Activated CD4-positive, alpha-beta T cell treated with anti-CD3 and anti-CD28 coated beads, Interleukin-2, amount 10 ng/mL, durations not matched to agents 7 days and 5 days (primary cell): ENCODE measurements at regions not wholly inside any gene's neighbourhood (a gene's known extent, or its start where the extent isn't known, plus 50 kb on each side); places are given as distances from the start of the nearest gene placed in this dataset.

Experiments used
- CTCF ChIA-PET: fragments of 350-600 bp; sonication (Branson Sonifier 250); formaldehyde crosslinking; loops from one replicate; lab custom pipeline; 2021; ENCODE audit warnings: antibody characterized with exemption; lab: Charles Lee
- POLR2A ChIA-PET: fragments of 350-600 bp; sonication (Branson Sonifier 250); formaldehyde crosslinking; loops from one replicate; lab custom pipeline; 2021; ENCODE audit warnings: antibody characterized with exemption; lab: Charles Lee
- DNase-seq: peaks from one replicate; pipeline ENCODE4 v3.0.0-alpha.2; 2020
- H3K27ac Mint-ChIP-seq: one replicate; pipeline ENCODE4 v1.8.0; 2021; ENCODE audit warnings: mild to moderate bottlenecking, moderate library complexity, mixed read lengths
- H3K27me3 Mint-ChIP-seq: one replicate; pipeline ENCODE4 v1.8.0; 2021; ENCODE audit warnings: mixed read lengths
- H3K36me3 Mint-ChIP-seq: one replicate; pipeline ENCODE4 v1.8.0; 2021; ENCODE audit warnings: low read depth, mixed read lengths
- H3K4me1 Mint-ChIP-seq: one replicate; pipeline ENCODE4 v1.8.0; 2021; ENCODE audit warnings: mixed read lengths
- H3K4me3 Mint-ChIP-seq: one replicate; pipeline ENCODE4 v1.8.0; 2021; ENCODE audit warnings: mild to moderate bottlenecking, moderate library complexity, mixed read lengths
- H3K9me3 Mint-ChIP-seq: one replicate; pipeline ENCODE4 v1.8.0; 2021; ENCODE audit warnings: mixed read lengths

- H3K4me3 Mint-ChIP-seq, result no peak overlapping the region
- H3K9me3 Mint-ChIP-seq, result peaks cover 9% of the 10 kb centered on the region
- H3K36me3 Mint-ChIP-seq, result no peaks in the 10 kb centered on the region
- no peak overlapping the region for H3K27ac Mint-ChIP-seq
- ChIA-PET CTCF (no interaction called here), POLR2A (no interaction called here)
- no peaks in the 10 kb centered on the region for H3K4me1 Mint-ChIP-seq
- DNase-seq, result no peak
- no peaks in the 10 kb centered on the region for H3K27me3 Mint-ChIP-seq
Measured at GRCh38 chr2:51151490-51152140, 119.7 kb upstream of the NRXN1 start.

GRCh38 chr2:51149725-51150124 is 117.8 kb upstream of the NRXN1 start:
- no peaks in the 10 kb centered on the region for H3K36me3 Mint-ChIP-seq
- CTCF ChIA-PET, result no interaction called here
- no peaks in the 10 kb centered on the region for H3K4me1 Mint-ChIP-seq
- H3K27me3 Mint-ChIP-seq, result no peaks in the 10 kb centered on the region
- no peak for DNase-seq
- H3K4me3 Mint-ChIP-seq, result no peak overlapping the region
- peaks cover 9% of the 10 kb centered on the region for H3K9me3 Mint-ChIP-seq
- no peak overlapping the region for H3K27ac Mint-ChIP-seq
- POLR2A ChIA-PET, result no interaction called here

GRCh38 chr2:51145761-51146160 is 113.8 kb upstream of the NRXN1 start:
- H3K9me3 Mint-ChIP-seq, result peaks cover 4% of the 10 kb centered on the region
- ChIA-PET CTCF (no interaction called here), POLR2A (no interaction called here)
- no peaks in the 10 kb centered on the region for H3K4me1 Mint-ChIP-seq
- no peak overlapping the region for H3K4me3 Mint-ChIP-seq
- no peaks in the 10 kb centered on the region for H3K27me3 Mint-ChIP-seq
- no peaks in the 10 kb centered on the region for H3K36me3 Mint-ChIP-seq
- H3K27ac Mint-ChIP-seq, result no peak overlapping the region
- DNase-seq, result no peak

GRCh38 chr2:51120754-51121280 is 88.9 kb upstream of the NRXN1 start:
- ChIA-PET CTCF (no interaction called here), POLR2A (no interaction called here)
- no peak for DNase-seq
- Mint-ChIP-seq H3K9me3 (peaks cover 7% of the 10 kb centered on the region), H3K27ac (no peak overlapping the region), H3K36me3 (no peaks in the 10 kb centered on the region), H3K27me3 (no peaks in the 10 kb centered on the region), H3K4me1 (no peaks in the 10 kb centered on the region), H3K4me3 (no peak overlapping the region)

- Mint-ChIP-seq H3K27ac (no peak overlapping the region), H3K27me3 (no peaks in the 10 kb centered on the region), H3K4me1 (no peaks in the 10 kb centered on the region), H3K36me3 (no peaks in the 10 kb centered on the region), H3K9me3 (no peaks in the 10 kb centered on the region), H3K4me3 (no peak overlapping the region)
- CTCF ChIA-PET, result no interaction called here
- DNase-seq, result no peak
- POLR2A ChIA-PET, result no interaction called here
Measured at GRCh38 chr2:51111532-51111931, 79.6 kb upstream of the NRXN1 start.

- H3K4me1 Mint-ChIP-seq, result no peaks in the 10 kb centered on the region
- H3K9me3 Mint-ChIP-seq, result no peaks in the 10 kb centered on the region
- POLR2A ChIA-PET, result no interaction called here
- H3K4me3 Mint-ChIP-seq, result no peak overlapping the region
- CTCF ChIA-PET, result no interaction called here
- no peaks in the 10 kb centered on the region for H3K27me3 Mint-ChIP-seq
- H3K36me3 Mint-ChIP-seq, result no peaks in the 10 kb centered on the region
- H3K27ac Mint-ChIP-seq, result no peak overlapping the region
- DNase-seq, result no peak
Measured at GRCh38 chr2:51108794-51109193, 76.9 kb upstream of the NRXN1 start.

- POLR2A ChIA-PET, result no interaction called here
- CTCF ChIA-PET, result no interaction called here
- H3K4me3 Mint-ChIP-seq, result no peak overlapping the region
- H3K27ac Mint-ChIP-seq, result no peak overlapping the region
- H3K9me3 Mint-ChIP-seq, result no peaks in the 10 kb centered on the region
- H3K4me1 Mint-ChIP-seq, result no peaks in the 10 kb centered on the region
- H3K27me3 Mint-ChIP-seq, result no peaks in the 10 kb centered on the region
- no peak for DNase-seq
- no peaks in the 10 kb centered on the region for H3K36me3 Mint-ChIP-seq
Measured at GRCh38 chr2:51107841-51108240, 75.9 kb upstream of the NRXN1 start.

- DNase-seq, result no peak
- H3K9me3 Mint-ChIP-seq, result no peaks in the 10 kb centered on the region
- ChIA-PET POLR2A (no interaction called here), CTCF (no interaction called here)
- no peaks in the 10 kb centered on the region for H3K4me1 Mint-ChIP-seq
- no peak overlapping the region for H3K27ac Mint-ChIP-seq
- H3K27me3 Mint-ChIP-seq, result no peaks in the 10 kb centered on the region
- H3K4me3 Mint-ChIP-seq, result no peak overlapping the region
- H3K36me3 Mint-ChIP-seq, result no peaks in the 10 kb centered on the region
Measured at GRCh38 chr2:51105811-51106210, 73.9 kb upstream of the NRXN1 start.

GRCh38 chr2:51103205-51103604 is 71.3 kb upstream of the NRXN1 start:
- H3K4me3 Mint-ChIP-seq, result no peak overlapping the region
- no peaks in the 10 kb centered on the region for H3K27me3 Mint-ChIP-seq
- H3K27ac Mint-ChIP-seq, result no peak overlapping the region
- ChIA-PET CTCF (no interaction called here), POLR2A (no interaction called here)
- no peaks in the 10 kb centered on the region for H3K4me1 Mint-ChIP-seq
- no peaks in the 10 kb centered on the region for H3K9me3 Mint-ChIP-seq
- no peaks in the 10 kb centered on the region for H3K36me3 Mint-ChIP-seq
- DNase-seq, result no peak

- no peak overlapping the region for H3K27ac Mint-ChIP-seq
- no peaks in the 10 kb centered on the region for H3K36me3 Mint-ChIP-seq
- CTCF ChIA-PET, result no interaction called here
- H3K4me3 Mint-ChIP-seq, result no peak overlapping the region
- H3K27me3 Mint-ChIP-seq, result no peaks in the 10 kb centered on the region
- H3K4me1 Mint-ChIP-seq, result no peaks in the 10 kb centered on the region
- no peaks in the 10 kb centered on the region for H3K9me3 Mint-ChIP-seq
- POLR2A ChIA-PET, result no interaction called here
- DNase-seq, result no peak
Measured at GRCh38 chr2:51093016-51093415, 61.1 kb upstream of the NRXN1 start.

GRCh38 chr2:51085420-51086068 is 53.6 kb upstream of the NRXN1 start:
- Mint-ChIP-seq H3K27me3 (no peaks in the 10 kb centered on the region), H3K36me3 (no peaks in the 10 kb centered on the region), H3K27ac (no peak overlapping the region), H3K4me3 (no peak overlapping the region), H3K9me3 (peaks cover 2% of the 10 kb centered on the region), H3K4me1 (no peaks in the 10 kb centered on the region)
- CTCF ChIA-PET, result no interaction called here
- no peak for DNase-seq
- POLR2A ChIA-PET, result no interaction called here

- Mint-ChIP-seq H3K27ac (no peak overlapping the region), H3K36me3 (no peaks in the 10 kb centered on the region), H3K27me3 (no peaks in the 10 kb centered on the region), H3K4me1 (no peaks in the 10 kb centered on the region), H3K4me3 (no peak overlapping the region), H3K9me3 (peaks cover 2% of the 10 kb centered on the region)
- CTCF ChIA-PET, result no interaction called here
- POLR2A ChIA-PET, result no interaction called here
- no peak for DNase-seq
Measured at GRCh38 chr2:51084750-51085149, 52.8 kb upstream of the NRXN1 start.
